Mesendoderm (in vitro differentiated cells): ENCODE measurements at regions not wholly inside any gene's neighbourhood (a gene's known extent, or its start where the extent isn't known, plus 50 kb on each side); places are given as distances from the start of the nearest gene placed in this dataset.
"Not testable (repeated sequence)": the region's sequence is repeated elsewhere in the genome, so short reads cannot be mapped to it uniquely, and the experiment has no call there.

Experiments used
- DNase-seq: peaks from one replicate; pipeline ENCODE4 v3.0.0; 2013
- H2AK5ac ChIP-seq: 2 replicates; pipeline ENCODE4 v1.6.1; 2013; ENCODE audit warnings: low read length, inconsistent platforms
- H2BK120ac ChIP-seq: 2 replicates; pipeline ENCODE4 v1.6.1; 2013; ENCODE audit warnings: low read depth, mild to moderate bottlenecking, low read length, moderate library complexity, mixed read lengths
- H2BK15ac ChIP-seq: replicated peaks from 2 replicates; pipeline ENCODE4 v1.6.1; 2013; ENCODE audit warnings: low read depth, mild to moderate bottlenecking, moderate library complexity
- H2BK5ac ChIP-seq: 2 replicates; pipeline ENCODE4 v1.6.1; 2013; ENCODE audit warnings: low read length, inconsistent platforms
- H3K18ac ChIP-seq: 2 replicates; pipeline ENCODE4 v1.6.1; 2013; ENCODE audit warnings: mild to moderate bottlenecking, low read length, mixed read lengths
- H3K23ac ChIP-seq: one replicate; pipeline ENCODE4 v1.6.1; 2013; ENCODE audit warnings: low read length
- H3K27ac ChIP-seq: 2 replicates; pipeline ENCODE4 v1.5.1; 2013; ENCODE audit warnings: low read depth, mild to moderate bottlenecking, inconsistent platforms, low read length, moderate library complexity
- H3K27me3 ChIP-seq: 2 replicates; pipeline ENCODE4 v1.6.1; 2013; ENCODE audit warnings: low read length, control low read depth, mild to moderate bottlenecking, inconsistent platforms; ENCODE audit not compliant: insufficient read depth, poor library complexity
- H3K36me3 ChIP-seq: 2 replicates; pipeline ENCODE4 v1.6.1; 2013; ENCODE audit warnings: low read length, inconsistent platforms; ENCODE audit not compliant: control insufficient read depth, insufficient read depth
- H3K4ac ChIP-seq: one replicate; pipeline ENCODE4 v1.6.1; 2013; ENCODE audit warnings: low read depth, mild to moderate bottlenecking, low read length, moderate library complexity
- H3K4me1 ChIP-seq: 2 replicates; pipeline ENCODE4 v1.6.1; 2013; ENCODE audit warnings: low read depth, low read length, inconsistent platforms; ENCODE audit not compliant: control insufficient read depth
- H3K4me2 ChIP-seq: 2 replicates; pipeline ENCODE4 v1.6.1; 2013; ENCODE audit warnings: low read length
- H3K4me3 ChIP-seq: 2 replicates; pipeline ENCODE4 v1.5.1; 2013; ENCODE audit warnings: mild to moderate bottlenecking, low read length
- H3K56ac ChIP-seq: one replicate; pipeline ENCODE4 v1.6.1; 2013; ENCODE audit warnings: low read length
- H3K79me1 ChIP-seq: 2 replicates; pipeline ENCODE4 v1.6.1; 2013; ENCODE audit warnings: low read length, inconsistent platforms
- H3K79me2 ChIP-seq: 2 replicates; pipeline ENCODE4 v1.6.1; 2013; ENCODE audit warnings: mild to moderate bottlenecking, low read length; ENCODE audit not compliant: control insufficient read depth, insufficient read depth
- H3K9ac ChIP-seq: 2 replicates; pipeline ENCODE4 v1.6.1; 2013; ENCODE audit warnings: low read length, inconsistent platforms
- H4K5ac ChIP-seq: one replicate; pipeline ENCODE4 v1.6.1; 2013; ENCODE audit warnings: low read length
- H4K8ac ChIP-seq: one replicate; pipeline ENCODE4 v1.6.1; 2013; ENCODE audit warnings: low read depth, mild to moderate bottlenecking, control low read depth, low read length, moderate library complexity
- WGBS: extraction: QIAGEN DNeasy Blood & Tissue Kit; methylation state at CpG from one replicate; pipeline ENCODE4 v1.1.7; 2013; ENCODE audit warnings: low lambda C conversion rate, missing lambda C conversion rate; ENCODE audit not compliant: insufficient coverage; ENCODE audit errors: extremely low coverage; 5-methylcytosine and 5-hydroxymethylcytosine counted together

DNA sequence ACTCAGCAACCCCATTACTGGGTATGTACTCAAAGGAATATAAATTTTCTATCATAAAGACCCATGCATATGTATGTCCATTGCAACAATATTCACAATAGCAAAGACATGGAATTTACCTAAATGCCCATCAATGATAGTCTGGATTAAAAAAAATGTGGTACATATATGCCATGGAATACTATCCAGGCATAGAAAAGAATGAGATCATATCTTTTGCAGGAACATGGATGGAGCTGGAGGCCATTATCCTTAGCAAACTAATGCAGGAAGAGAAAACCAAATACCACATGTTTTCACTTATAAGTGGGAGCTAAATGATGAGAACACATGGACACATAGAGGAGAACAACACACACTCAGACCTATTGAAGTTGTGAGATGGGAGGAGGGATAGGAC is 1789.7 kb downstream of the SLITRK5 start:
- H3K4me2 ChIP-seq, H3K9ac ChIP-seq, H3K79me2 ChIP-seq, H4K8ac ChIP-seq, H4K5ac ChIP-seq, H3K27ac ChIP-seq, H3K27me3 ChIP-seq, H3K23ac ChIP-seq, H2AK5ac ChIP-seq, H3K4ac ChIP-seq, H3K4me3 ChIP-seq, H3K18ac ChIP-seq, H3K79me1 ChIP-seq, H3K36me3 ChIP-seq, H3K4me1 ChIP-seq, DNase-seq, H3K56ac ChIP-seq, H2BK5ac ChIP-seq, H2BK15ac ChIP-seq, H2BK120ac ChIP-seq: not testable (repeated sequence)

GRCh38 chr13:89465366-89465765 is 1794.2 kb downstream of the SLITRK5 start:
- no peak overlapping the region for H3K56ac ChIP-seq
- H3K9ac ChIP-seq: no peak overlapping the region
- WGBS: no CpG with 5 or more reads among the region's 2 CpGs
- no peak overlapping the region for H3K23ac ChIP-seq
- H3K79me1 ChIP-seq: no peaks in the 10 kb centered on the region
- H3K4me1 ChIP-seq: peaks cover 2% of the 10 kb centered on the region
- H3K27me3 ChIP-seq: no peaks in the 10 kb centered on the region
- no peak overlapping the region for H3K4ac ChIP-seq
- no peak overlapping the region for H2BK120ac ChIP-seq
- no peak overlapping the region for H4K8ac ChIP-seq
- no peak overlapping the region for H3K4me2 ChIP-seq
- no peak overlapping the region for H2AK5ac ChIP-seq
- DNase-seq: no peak
- no peak overlapping the region for H4K5ac ChIP-seq
- no peak overlapping the region for H3K27ac ChIP-seq
- H3K4me3 ChIP-seq: no peak overlapping the region
- H3K79me2 ChIP-seq: no peaks in the 10 kb centered on the region
- H2BK15ac ChIP-seq: no peak overlapping the region
- no peak overlapping the region for H3K18ac ChIP-seq
- H2BK5ac ChIP-seq: no peak overlapping the region
- H3K36me3 ChIP-seq: no peaks in the 10 kb centered on the region

DNA sequence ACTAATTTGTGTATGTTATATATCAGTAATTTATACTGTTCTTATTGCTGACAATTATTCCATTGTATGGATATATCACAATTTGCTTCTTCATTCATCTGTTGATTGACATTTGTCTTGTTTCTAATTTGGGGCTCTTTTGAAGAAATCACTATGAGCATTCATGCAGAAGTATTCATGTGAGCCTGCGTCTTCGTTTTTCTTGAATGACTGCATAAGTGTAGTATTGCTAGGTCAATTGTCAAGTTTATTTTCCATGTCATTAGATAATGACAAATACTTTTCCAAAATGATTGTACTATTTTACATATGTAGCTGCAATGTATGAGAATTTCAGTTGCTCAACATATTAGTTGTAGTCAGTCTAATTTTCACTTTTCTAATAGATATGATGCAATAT is 1796.9 kb downstream of the SLITRK5 start:
- H3K36me3 ChIP-seq: no peaks in the 10 kb centered on the region
- no peak overlapping the region for H3K4me2 ChIP-seq
- no peak overlapping the region for H3K18ac ChIP-seq
- H4K8ac ChIP-seq: no peak overlapping the region
- no peak overlapping the region for H2BK5ac ChIP-seq
- H3K9ac ChIP-seq: no peak overlapping the region
- no peaks in the 10 kb centered on the region for H3K79me2 ChIP-seq
- DNase-seq: no peak
- no peak overlapping the region for H3K4ac ChIP-seq
- H3K27me3 ChIP-seq: no peaks in the 10 kb centered on the region
- H3K79me1 ChIP-seq: no peaks in the 10 kb centered on the region
- H4K5ac ChIP-seq: no peak overlapping the region
- no CpG with 5 or more reads among the region's 2 CpGs for WGBS
- no peak overlapping the region for H2BK120ac ChIP-seq
- no peak overlapping the region for H3K23ac ChIP-seq
- no peak overlapping the region for H3K27ac ChIP-seq
- peaks cover 2% of the 10 kb centered on the region for H3K4me1 ChIP-seq
- H2BK15ac ChIP-seq: no peak overlapping the region
- no peak overlapping the region for H2AK5ac ChIP-seq
- no peak overlapping the region for H3K4me3 ChIP-seq
- H3K56ac ChIP-seq: no peak overlapping the region

GRCh38 chr13:89470901-89471300 is 1799.7 kb downstream of the SLITRK5 start:
- Histone ChIP-seq H3K27me3 (no peaks in the 10 kb centered on the region), H4K8ac (no peak overlapping the region), H2BK120ac (no peak overlapping the region), H3K4me1 (peaks cover 2% of the 10 kb centered on the region), H3K4me3 (no peak overlapping the region), H2AK5ac (no peak overlapping the region), H3K79me1 (no peaks in the 10 kb centered on the region), H3K79me2 (no peaks in the 10 kb centered on the region), H3K36me3 (no peaks in the 10 kb centered on the region), H3K56ac (no peak overlapping the region), H3K18ac (no peak overlapping the region), H3K23ac (no peak overlapping the region), H4K5ac (no peak overlapping the region), H2BK15ac (no peak overlapping the region), H3K9ac (no peak overlapping the region), H3K27ac (no peak overlapping the region), H3K4me2 (no peak overlapping the region), H2BK5ac (no peak overlapping the region), H3K4ac (no peak overlapping the region)
- WGBS: no CpG with 5 or more reads among the region's 3 CpGs
- no peak for DNase-seq

- no peak overlapping the region for H2BK120ac ChIP-seq
- no peaks in the 10 kb centered on the region for H3K79me1 ChIP-seq
- H2BK5ac ChIP-seq: no peak overlapping the region
- no peak overlapping the region for H3K9ac ChIP-seq
- H3K27ac ChIP-seq: no peak overlapping the region
- no peaks in the 10 kb centered on the region for H3K79me2 ChIP-seq
- no peak overlapping the region for H3K4ac ChIP-seq
- no peak overlapping the region for H4K8ac ChIP-seq
- no peak overlapping the region for H3K18ac ChIP-seq
- H3K4me1 ChIP-seq: no peaks in the 10 kb centered on the region
- H2AK5ac ChIP-seq: no peak overlapping the region
- H4K5ac ChIP-seq: no peak overlapping the region
- H3K4me2 ChIP-seq: no peak overlapping the region
- DNase-seq: no peak
- H3K27me3 ChIP-seq: no peaks in the 10 kb centered on the region
- no peak overlapping the region for H2BK15ac ChIP-seq
- H3K23ac ChIP-seq: no peak overlapping the region
- no peak overlapping the region for H3K56ac ChIP-seq
- no peak overlapping the region for H3K4me3 ChIP-seq
- no peaks in the 10 kb centered on the region for H3K36me3 ChIP-seq
Observed at GRCh38 chr13:89474432-89474831, 1803.3 kb downstream of the SLITRK5 start.

- H3K4me2 ChIP-seq: no peak overlapping the region
- no peak overlapping the region for H3K23ac ChIP-seq
- no peak overlapping the region for H4K8ac ChIP-seq
- no peaks in the 10 kb centered on the region for H3K4me1 ChIP-seq
- H3K4ac ChIP-seq: no peak overlapping the region
- H4K5ac ChIP-seq: no peak overlapping the region
- no peak overlapping the region for H3K56ac ChIP-seq
- H3K18ac ChIP-seq: no peak overlapping the region
- no CpG with 5 or more reads among the region's 1 CpG for WGBS
- H2AK5ac ChIP-seq: no peak overlapping the region
- H2BK5ac ChIP-seq: no peak overlapping the region
- no peak overlapping the region for H3K9ac ChIP-seq
- H3K36me3 ChIP-seq: no peaks in the 10 kb centered on the region
- H3K79me1 ChIP-seq: no peaks in the 10 kb centered on the region
- no peak overlapping the region for H3K4me3 ChIP-seq
- no peaks in the 10 kb centered on the region for H3K27me3 ChIP-seq
- H3K79me2 ChIP-seq: no peaks in the 10 kb centered on the region
- no peak overlapping the region for H3K27ac ChIP-seq
- no peak overlapping the region for H2BK120ac ChIP-seq
- DNase-seq: no peak
- no peak overlapping the region for H2BK15ac ChIP-seq
Observed at GRCh38 chr13:89486065-89486464, 1814.9 kb downstream of the SLITRK5 start.
